GM19467 (cell line): ENCODE measurements at regions not wholly inside any gene's neighbourhood (a gene's known extent, or its start where the extent isn't known, plus 50 kb on each side); places are given as distances from the start of the nearest gene placed in this dataset.

Experiments used
- ATAC-seq: cut with Tn5 transposase; IDR thresholded peaks from one replicate; pipeline ENCODE4 v1.9.1; 2021; ENCODE audit warnings: mild to moderate bottlenecking, moderate library complexity; ENCODE audit not compliant: unreplicated experiment

DNA sequence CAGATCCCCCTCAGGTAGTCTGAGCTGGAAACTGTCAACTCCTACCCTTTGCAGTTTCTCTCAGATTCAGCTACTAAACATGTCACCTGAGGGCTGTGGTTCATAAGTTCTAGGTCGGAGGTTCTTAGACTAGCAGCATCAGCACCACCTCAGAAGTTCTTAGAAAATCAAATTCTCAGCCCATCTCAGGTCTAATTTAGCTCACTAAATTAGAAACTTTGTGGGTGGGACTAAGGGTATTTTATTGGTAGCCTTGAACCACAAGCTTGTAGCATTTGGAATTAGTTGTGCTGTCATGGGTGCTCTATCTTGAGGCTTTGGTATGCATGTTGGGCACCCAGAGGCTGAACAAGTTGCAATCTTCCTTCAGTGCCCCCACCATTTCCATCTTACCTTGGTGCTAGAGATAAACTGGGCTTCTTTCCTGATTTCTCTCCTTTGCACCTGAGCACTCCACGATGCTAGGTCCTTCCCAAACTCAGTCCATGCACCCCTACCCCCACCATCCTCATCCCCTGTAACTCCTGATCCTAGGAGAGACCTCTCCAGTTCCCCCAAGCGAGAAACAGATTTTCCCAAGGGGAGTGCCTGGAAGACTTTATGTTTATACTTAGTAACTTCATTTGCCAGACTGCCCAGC, 54.2 kb downstream of the S1PR1 start:
- ATAC-seq, result no peak

DNA sequence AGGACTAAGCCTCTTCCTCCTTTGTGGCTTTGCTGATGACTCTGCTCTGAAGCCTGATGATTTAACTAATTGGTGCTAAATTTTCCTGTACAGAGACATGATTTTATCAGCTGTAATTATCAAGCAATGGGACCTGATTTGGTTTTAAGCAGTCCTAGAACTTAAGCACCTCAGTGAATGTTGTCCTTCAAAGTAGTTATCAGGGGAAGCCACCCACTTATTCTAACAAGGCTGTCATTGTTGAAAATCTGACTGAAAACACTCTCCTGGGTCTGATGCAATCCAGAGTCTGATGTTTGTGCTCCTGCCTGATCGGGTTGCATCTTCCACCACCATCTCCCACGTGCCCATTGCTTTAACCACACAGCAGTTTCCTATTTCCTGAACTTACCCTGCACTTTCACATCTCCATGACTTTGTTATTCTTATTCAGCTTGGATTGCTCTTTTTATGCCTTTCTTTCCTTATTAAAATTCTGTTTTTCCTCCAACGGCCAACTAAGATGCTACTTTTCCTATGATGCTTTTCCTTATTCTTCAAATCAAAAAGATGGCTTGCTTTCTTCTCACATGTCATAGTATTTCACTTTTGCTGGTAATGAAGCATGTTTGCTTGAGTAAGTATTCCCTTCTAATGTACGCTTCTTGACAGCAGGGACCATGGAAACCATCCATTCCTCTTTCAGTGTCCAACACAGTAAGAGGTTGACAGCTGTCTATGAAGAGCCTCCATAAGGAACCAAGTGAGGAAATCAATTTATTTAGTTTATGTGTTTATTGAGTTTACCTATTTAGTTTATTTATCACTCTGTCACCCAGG, 55.0 kb downstream of the S1PR1 start:
- ATAC-seq, result no peak

GRCh38 chr1:101293461-101294051, 56.7 kb downstream of the S1PR1 start:
- peak; percentile 53 for ATAC-seq

- ATAC-seq, result no peak
Measured at GRCh38 chr1:101295209-101295608, 58.4 kb downstream of the S1PR1 start.

DNA sequence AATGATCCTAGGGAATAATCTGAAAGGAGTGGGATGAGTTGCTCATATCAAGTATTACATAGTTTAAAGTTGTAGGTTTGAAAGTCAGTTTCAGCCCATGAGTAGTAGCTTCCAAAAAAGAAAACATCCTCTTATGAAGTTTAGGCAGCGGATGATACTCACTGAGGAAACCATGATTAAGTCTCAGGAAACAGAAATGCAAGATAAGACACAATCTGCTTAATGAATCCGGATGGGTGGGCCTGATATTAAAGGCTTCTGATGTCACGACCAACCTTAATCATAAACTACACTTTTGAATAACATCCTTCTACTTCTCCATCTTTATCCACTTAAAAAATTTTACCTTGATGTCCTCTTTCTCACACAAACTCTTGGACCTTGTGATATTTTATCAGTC, 61.8 kb downstream of the S1PR1 start:
- no peak for ATAC-seq

- ATAC-seq, result no peak
Measured at GRCh38 chr1:101299141-101299540, 62.3 kb downstream of the S1PR1 start.

- no peak for ATAC-seq
Measured at GRCh38 chr1:101299710-101300109, 62.9 kb downstream of the S1PR1 start.

DNA sequence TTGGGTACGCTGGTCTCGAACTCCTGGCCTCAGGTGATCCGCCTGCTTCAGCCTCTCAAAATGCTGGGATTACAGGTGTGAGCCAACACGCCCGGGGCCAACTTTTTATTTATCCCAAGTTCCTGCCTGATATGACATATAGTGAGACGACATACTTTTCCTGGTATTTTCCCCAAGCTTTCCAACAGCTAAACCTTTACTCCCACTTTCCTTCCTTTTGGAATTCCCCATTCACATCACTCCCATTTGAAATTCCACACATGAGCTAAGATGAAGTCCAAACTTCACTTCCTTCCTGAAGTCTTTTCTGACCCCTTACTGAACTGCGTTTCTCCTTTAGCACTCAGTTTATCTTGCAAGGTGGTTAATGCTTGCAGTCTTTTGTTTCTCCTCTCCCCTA, 64.1 kb downstream of the S1PR1 start:
- no peak for ATAC-seq

GRCh38 chr1:101301446-101302057, 64.7 kb downstream of the S1PR1 start:
- ATAC-seq, result no peak

GRCh38 chr1:101302831-101303511, 66.2 kb downstream of the S1PR1 start:
- no peak for ATAC-seq

DNA sequence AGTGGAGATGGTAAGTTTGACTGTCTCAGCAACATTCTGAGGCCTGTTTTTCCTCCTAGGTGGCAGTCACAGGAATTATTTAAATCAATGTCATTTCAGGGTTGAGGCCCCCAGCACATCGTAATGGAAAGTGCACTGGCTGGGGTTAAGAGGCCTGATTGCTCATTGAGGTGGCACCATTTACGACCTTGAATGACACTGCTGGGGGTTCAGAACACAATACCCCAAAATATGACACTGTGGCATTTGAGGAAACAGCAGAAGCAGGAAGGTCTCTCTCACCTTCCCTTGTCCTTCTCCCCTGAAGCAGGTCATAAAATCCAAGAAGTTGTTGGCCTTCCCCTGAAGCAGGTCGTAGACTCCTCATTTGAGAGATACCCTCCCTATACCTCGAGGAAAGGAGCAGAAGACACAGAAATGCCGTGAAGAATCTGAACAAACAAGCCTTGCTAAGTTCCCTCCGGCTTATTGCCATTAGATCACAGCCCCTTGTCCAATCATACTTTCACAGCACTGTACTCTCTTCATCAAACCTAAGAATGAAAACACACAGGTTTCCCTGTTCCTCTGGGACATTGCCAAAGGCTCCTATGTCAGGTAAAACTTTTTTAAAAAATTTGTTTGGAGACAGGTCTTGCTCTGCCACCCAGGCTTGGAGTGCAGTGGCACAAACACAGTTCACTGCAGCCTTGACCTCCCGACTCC, 71.3 kb downstream of the S1PR1 start:
- no peak for ATAC-seq

- no peak for ATAC-seq
Measured at GRCh38 chr1:101308935-101309333, 72.1 kb downstream of the S1PR1 start.

GRCh38 chr1:101309334-101310311, 72.8 kb downstream of the S1PR1 start:
- peak; percentile 52 for ATAC-seq

DNA sequence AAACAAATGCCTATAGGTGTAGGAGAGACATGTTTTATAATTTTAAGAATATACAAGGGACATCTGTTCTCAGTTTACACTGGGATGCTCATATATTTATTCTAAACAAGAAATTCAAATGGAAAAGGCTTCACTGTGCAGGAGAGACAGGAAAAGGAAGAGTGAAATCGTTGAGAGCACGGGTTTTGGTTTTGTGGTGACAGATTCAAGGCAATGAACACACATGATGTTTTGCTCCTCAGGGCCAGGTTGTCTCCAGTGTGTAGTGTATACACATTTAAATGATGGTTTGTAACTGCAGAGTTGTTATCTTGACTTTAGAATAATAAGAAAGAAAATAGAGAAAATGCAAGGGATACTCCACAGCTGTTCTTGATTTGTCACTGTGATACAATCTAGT, 73.7 kb downstream of the S1PR1 start:
- no peak for ATAC-seq

DNA sequence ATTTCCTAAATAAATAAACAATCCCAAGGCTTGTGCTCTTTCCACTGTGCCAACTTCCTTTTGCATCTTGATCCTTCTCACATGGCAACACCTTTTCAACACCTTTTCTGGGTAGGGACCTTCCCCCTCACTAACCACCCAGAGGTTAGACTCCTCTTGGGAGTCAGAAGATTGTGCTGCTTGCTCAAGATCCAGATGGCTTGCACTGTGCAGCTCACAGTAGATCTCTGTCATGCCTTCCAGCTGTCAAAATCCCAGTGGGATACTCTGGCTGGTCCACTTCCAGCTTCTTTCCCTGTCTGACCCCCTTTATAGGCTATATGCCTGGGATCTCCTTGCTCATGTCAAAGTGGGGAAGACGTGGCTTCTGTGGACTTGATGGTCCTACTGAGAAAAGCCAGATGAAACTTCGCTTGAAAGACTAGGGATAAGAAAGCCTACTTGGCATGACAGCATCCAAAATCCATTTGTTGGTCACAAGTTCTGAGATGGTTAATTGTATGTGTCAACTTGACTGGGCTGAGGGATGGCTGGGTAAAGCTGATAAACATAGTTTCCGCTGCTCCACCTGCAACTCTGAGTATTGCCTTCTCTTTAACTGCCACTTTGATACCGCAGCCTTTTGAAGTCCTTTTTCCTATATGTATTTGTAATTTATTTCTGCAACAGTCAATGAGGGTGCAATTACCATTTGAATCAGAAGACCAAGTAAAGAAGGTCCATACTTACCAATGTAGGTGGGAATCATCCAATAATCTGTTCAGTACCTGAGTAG, 74.5 kb downstream of the S1PR1 start:
- ATAC-seq, result no peak

DNA sequence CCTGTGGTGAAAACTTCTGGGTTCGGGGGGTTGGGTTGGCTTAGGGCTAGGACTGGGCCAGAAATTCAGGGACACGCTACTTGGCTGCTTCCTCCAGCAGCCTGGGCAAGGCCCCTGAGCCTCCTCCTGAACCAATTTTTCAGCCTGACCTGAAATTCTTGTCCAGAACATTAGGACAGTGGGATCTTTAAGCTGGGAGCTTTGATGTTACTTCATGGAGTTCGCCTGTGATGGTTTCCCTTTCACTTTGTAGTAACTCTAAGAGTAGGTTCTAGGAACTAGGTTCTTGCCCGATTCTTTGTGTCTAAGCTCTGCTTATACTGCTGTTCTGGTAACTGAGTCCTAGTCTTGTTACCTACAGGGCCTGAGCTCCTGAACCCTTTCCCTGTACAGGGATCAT, 75.3 kb downstream of the S1PR1 start:
- no peak for ATAC-seq

GRCh38 chr1:101313356-101313755, 76.5 kb downstream of the S1PR1 start:
- no peak for ATAC-seq

- no peak for ATAC-seq
Measured at GRCh38 chr1:101314244-101314643, 77.4 kb downstream of the S1PR1 start.

- ATAC-seq, result no peak
Measured at GRCh38 chr1:101316256-101316655, 79.4 kb downstream of the S1PR1 start.
